Body of pancreas (tissue), 4 donors: ENCODE measurements at regions not wholly inside any gene's neighbourhood (a gene's known extent, or its start where the extent isn't known, plus 50 kb on each side); places are given as distances from the start of the nearest gene placed in this dataset.
"Not testable (repeated sequence)": the region's sequence is repeated elsewhere in the genome, so short reads cannot be mapped to it uniquely, and the experiment has no call there.

ENCODE experiments used
- ATAC-seq: fragments of 150-250 bp; one replicate; pipeline ENCODE4 v1.9.1; 2016
- DNase-seq, 4 donors: peaks; one replicate each; pipeline ENCODE4 v3.0.0-alpha.2; 2019
- H3K27ac ChIP-seq, 4 donors: fragments of 200-600 bp; sonication (generic); 1 replicate in 3 of 4; 2 replicates in 1 of 4; pipeline versions ENCODE4 v1.5.1 to v1.6.1; 2016 to 2019; ENCODE audit warnings: mild to moderate bottlenecking in 1 of 4, mixed read lengths in 1 of 4, moderate library complexity in 1 of 4
- H3K27me3 ChIP-seq, 2 donors: fragments of 200-600 bp; sonication (generic); one replicate each; pipeline ENCODE4 v1.6.0; 2016; ENCODE audit warnings: mild to moderate bottlenecking in 1 of 2
- H3K36me3 ChIP-seq, 2 donors: fragments of 200-600 bp; sonication (generic); replicated peaks in 1 of 2; 2 replicates each; pipeline ENCODE4 v1.5.1; 2016; ENCODE audit warnings: low read depth in 2 of 2; ENCODE audit not compliant: insufficient read depth in 1 of 2
- H3K4me1 ChIP-seq: fragments of 200-600 bp; sonication (generic); one replicate; pipeline ENCODE4 v1.6.0; 2016
- H3K4me3 ChIP-seq, 2 donors: fragments of 200-600 bp; sonication (generic); 1 replicate in 1 of 2; 2 replicates in 1 of 2; pipeline ENCODE4 v1.5.1; 2016 to 2019
- H3K9me3 ChIP-seq, 3 donors: fragments of 200-600 bp; sonication (generic); 1 replicate in 2 of 3; 2 replicates in 1 of 3; pipeline ENCODE4 v1.5.1; 2016
- POLR2A ChIP-seq, 3 donors: fragments of 450-650 bp; IDR thresholded peaks; one replicate each; pipeline ENCODE4 v1.6.1; 2016; ENCODE audit warnings: antibody characterized with exemption in 3 of 3, mild to moderate bottlenecking in 2 of 3
- WGBS, 2 donors: methylation state at CpG; one replicate each; pipeline ENCODE4 v1.1.5; 2017; 5-methylcytosine and 5-hydroxymethylcytosine counted together
- intact Hi-C: fragments of 100-400 bp; cut with DNase I; formaldehyde crosslinking; loops from one replicate; pipeline ENCODE4 v1.15.1; 2023
- TF ChIP-seq, protein P1 (sequence below), 7 experiments: fragments of 450-650 bp in 4 of 7; fragments of 200-600 bp in 3 of 7; sonication (generic) in 3 of 7; IDR thresholded peaks; one replicate each; pipeline ENCODE4 v1.5.1; 2016 to 2019; ENCODE audit warnings: antibody characterized with exemption in 7 of 7

GRCh38 chrX:73922856-73923455, 70.4 kb upstream of the XIST start:
- no peak for TF ChIP-seq POLR2A (IDR thresholded peaks at IDR 0.05)
- TF ChIP-seq, protein P1, sequence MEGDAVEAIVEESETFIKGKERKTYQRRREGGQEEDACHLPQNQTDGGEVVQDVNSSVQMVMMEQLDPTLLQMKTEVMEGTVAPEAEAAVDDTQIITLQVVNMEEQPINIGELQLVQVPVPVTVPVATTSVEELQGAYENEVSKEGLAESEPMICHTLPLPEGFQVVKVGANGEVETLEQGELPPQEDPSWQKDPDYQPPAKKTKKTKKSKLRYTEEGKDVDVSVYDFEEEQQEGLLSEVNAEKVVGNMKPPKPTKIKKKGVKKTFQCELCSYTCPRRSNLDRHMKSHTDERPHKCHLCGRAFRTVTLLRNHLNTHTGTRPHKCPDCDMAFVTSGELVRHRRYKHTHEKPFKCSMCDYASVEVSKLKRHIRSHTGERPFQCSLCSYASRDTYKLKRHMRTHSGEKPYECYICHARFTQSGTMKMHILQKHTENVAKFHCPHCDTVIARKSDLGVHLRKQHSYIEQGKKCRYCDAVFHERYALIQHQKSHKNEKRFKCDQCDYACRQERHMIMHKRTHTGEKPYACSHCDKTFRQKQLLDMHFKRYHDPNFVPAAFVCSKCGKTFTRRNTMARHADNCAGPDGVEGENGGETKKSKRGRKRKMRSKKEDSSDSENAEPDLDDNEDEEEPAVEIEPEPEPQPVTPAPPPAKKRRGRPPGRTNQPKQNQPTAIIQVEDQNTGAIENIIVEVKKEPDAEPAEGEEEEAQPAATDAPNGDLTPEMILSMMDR (IDR thresholded peaks at IDR 0.05): no peak
- Histone ChIP-seq H3K9me3 (no peaks in the 10 kb centered on the region), H3K4me1 (no peaks in the 10 kb centered on the region), H3K4me3 (no peak overlapping the region), H3K36me3 (no peaks in the 10 kb centered on the region), H3K27me3 (no peaks in the 10 kb centered on the region), H3K27ac (no peak overlapping the region)
- ATAC-seq: no peak
- 85 to 86% methylated on average over 2 of the region's 2 CpGs for WGBS, 2 donors
- intact Hi-C loops: no loop called here
- DNase-seq: no peak

DNA sequence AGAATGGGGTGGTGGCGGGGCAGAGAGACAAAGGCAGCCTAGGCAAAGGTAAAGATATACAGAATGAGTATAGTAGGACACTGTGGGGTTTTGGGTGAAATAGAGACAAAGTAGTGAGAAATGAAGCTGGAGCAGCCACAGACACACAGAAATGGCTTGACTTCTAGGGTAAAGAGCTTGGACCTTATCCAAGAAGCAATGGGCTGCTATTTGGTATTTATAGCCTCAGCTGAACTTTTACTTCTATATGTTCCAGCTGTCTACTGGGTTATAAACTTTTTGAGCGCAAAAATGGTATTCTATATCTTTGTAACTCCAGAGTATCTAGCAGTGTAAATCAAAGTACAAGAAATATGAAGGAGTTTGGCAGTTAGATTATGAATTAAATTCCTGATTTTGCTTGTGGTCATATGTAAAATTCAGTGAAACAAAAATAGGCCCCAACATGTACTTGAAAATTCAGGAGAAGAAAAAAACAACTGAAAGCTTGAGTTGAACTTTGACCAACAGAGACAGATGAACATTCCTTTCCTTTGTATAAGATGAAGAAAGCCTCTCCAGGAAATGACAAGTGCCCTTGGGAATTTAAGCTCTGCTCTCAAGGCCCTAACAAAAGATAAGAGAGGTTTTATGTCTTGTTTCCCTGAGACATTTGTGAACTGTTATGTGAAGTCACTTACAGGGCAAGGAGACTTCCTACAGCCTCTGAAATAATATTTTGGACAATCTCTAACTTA, 64.6 kb upstream of the XIST start:
- ATAC-seq (no peak), DNase-seq (no peak)
- TF ChIP-seq, protein P1 (IDR thresholded peaks at IDR 0.05): no peak
- H3K9me3 ChIP-seq: no peaks in the 10 kb centered on the region
- no peaks in the 10 kb centered on the region for H3K4me1 ChIP-seq
- intact Hi-C loops: no loop called here
- H3K4me3 ChIP-seq: no peak overlapping the region
- H3K27me3 ChIP-seq: no peaks in the 10 kb centered on the region
- no peak overlapping the region for H3K27ac ChIP-seq
- H3K36me3 ChIP-seq: no peaks in the 10 kb centered on the region
- WGBS, 2 donors: 86 to 93% methylated on average over 2 of the region's 2 CpGs

- Histone ChIP-seq H3K36me3 (no peaks in the 10 kb centered on the region), H3K27me3 (no peaks in the 10 kb centered on the region), H3K9me3 (no peaks in the 10 kb centered on the region), H3K4me3 (no peak overlapping the region), H3K27ac (no peak overlapping the region), H3K4me1 (no peaks in the 10 kb centered on the region)
- intact Hi-C loops: no loop called here
- ATAC-seq: no peak
- no peak for DNase-seq
- TF ChIP-seq, protein P1 (IDR thresholded peaks at IDR 0.05): no peak
Observed at GRCh38 chrX:73916489-73916888, 64.0 kb upstream of the XIST start.

DNA sequence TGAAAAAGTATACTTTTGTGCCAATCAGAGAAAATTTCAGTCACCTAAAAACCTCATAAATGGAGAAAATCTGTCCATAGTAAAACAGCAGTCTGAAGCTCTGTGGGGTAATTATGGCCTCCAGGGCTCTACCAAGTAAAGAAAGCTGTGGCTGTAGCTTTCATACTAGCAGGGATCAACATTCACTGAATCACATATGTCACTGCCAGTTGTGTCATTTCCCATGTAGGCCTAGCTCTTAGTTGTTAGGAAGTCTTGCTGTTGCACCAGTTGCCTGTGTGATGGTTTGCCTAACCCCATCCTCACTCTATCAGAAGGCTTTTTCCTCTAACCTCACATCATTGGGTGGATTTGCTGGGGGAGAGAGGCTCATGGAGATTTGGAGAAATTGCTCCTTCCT, 62.3 kb upstream of the XIST start:
- H3K4me1 ChIP-seq, DNase-seq, H3K27ac ChIP-seq, intact Hi-C loops, H3K36me3 ChIP-seq, H3K9me3 ChIP-seq, H3K4me3 ChIP-seq, H3K27me3 ChIP-seq, ATAC-seq: not testable (repeated sequence)

- Histone ChIP-seq H3K4me1 (no peaks in the 10 kb centered on the region), H3K9me3 (no peaks in the 10 kb centered on the region), H3K4me3 (no peak overlapping the region), H3K27me3 (no peaks in the 10 kb centered on the region), H3K36me3 (no peaks in the 10 kb centered on the region), H3K27ac (no peak overlapping the region)
- intact Hi-C loops: no loop called here
- no peak for ATAC-seq
- DNase-seq: no peak
- TF ChIP-seq, protein P1 (IDR thresholded peaks at IDR 0.05): no peak
- no peak for TF ChIP-seq POLR2A (IDR thresholded peaks at IDR 0.05)
- WGBS, 2 donors: 36 to 43% methylated on average over 4 to 5 of the region's 5 CpGs
Observed at GRCh38 chrX:73913580-73913979, 61.1 kb upstream of the XIST start.

GRCh38 chrX:73911946-73912345, 59.4 kb upstream of the XIST start:
- intact Hi-C loops, DNase-seq, H3K4me1 ChIP-seq, H3K4me3 ChIP-seq, H3K9me3 ChIP-seq, H3K36me3 ChIP-seq, ATAC-seq, H3K27me3 ChIP-seq, H3K27ac ChIP-seq: not testable (repeated sequence)
- WGBS, 2 donors: 95 to 100% methylated on average over 1 to 3 of the region's 5 CpGs

DNA sequence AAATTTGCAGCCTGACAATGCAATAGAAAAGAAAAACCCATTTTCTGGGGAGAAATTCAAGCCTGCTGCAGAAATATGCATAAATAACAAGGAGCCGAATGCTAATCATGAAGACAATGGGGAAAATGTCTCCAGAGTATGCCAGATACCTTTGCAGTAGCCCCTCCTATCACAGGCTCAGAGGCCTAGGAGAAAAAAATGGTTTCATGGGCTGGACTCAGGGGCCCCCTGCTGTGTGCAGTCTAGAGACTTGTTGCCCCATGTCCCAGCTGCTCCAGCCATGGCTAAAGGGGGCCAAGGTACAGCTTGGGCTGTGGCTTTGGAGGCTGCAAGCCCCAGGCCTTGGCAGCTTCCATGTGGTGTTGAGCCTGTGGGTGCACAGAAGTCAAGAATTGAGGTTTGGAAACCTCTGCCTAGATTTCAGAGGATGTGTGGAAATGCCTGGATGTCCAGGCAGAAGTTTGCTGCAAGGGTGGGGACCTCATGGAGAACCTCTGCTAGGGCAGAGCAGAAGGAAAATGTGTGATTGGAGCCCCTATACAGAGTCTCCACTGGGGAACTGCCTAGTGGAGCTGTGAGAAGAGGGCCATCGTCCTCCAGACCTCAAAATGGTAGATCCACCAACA, 53.3 kb upstream of the XIST start:
- 40 to 90% methylated on average over 1 to 2 of the region's 2 CpGs for WGBS, 2 donors

More for the DNA sequence above, 53.3 kb upstream of the XIST start:
- H3K9me3 ChIP-seq, intact Hi-C loops, ATAC-seq, DNase-seq, H3K4me3 ChIP-seq, H3K4me1 ChIP-seq, H3K36me3 ChIP-seq, H3K27me3 ChIP-seq, H3K27ac ChIP-seq: not testable (repeated sequence)
